ENCODE measurements at regions not wholly inside any gene's neighbourhood (a gene's known extent, or its start where the extent isn't known, plus 50 kb on each side); places are given as distances from the start of the nearest gene placed in this dataset.

GRCh38 chr5:149441986-149442385 lies 62.9 kb upstream of the IL17B start:
- H3K4me3 ChIP-seq = no peak overlapping the region
- no peak for DNase-seq
- intact Hi-C loops (cut with micrococcal nuclease) = loop anchor here (5.0 kb wide), 1 partner anchor 110 kb away; the partner anchor contains the start of gene CSNK1A1
- H3K36me3 ChIP-seq = no peaks in the 10 kb centered on the region
- TF ChIP-seq, protein P1, sequence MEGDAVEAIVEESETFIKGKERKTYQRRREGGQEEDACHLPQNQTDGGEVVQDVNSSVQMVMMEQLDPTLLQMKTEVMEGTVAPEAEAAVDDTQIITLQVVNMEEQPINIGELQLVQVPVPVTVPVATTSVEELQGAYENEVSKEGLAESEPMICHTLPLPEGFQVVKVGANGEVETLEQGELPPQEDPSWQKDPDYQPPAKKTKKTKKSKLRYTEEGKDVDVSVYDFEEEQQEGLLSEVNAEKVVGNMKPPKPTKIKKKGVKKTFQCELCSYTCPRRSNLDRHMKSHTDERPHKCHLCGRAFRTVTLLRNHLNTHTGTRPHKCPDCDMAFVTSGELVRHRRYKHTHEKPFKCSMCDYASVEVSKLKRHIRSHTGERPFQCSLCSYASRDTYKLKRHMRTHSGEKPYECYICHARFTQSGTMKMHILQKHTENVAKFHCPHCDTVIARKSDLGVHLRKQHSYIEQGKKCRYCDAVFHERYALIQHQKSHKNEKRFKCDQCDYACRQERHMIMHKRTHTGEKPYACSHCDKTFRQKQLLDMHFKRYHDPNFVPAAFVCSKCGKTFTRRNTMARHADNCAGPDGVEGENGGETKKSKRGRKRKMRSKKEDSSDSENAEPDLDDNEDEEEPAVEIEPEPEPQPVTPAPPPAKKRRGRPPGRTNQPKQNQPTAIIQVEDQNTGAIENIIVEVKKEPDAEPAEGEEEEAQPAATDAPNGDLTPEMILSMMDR (IDR thresholded peaks at IDR 0.05; ENCODE audit: borderline replicate concordance) = no peak
- no peak overlapping the region for H3K27ac ChIP-seq (replicated peaks)
- H3K27me3 ChIP-seq (ENCODE audit: low read depth) = no peaks in the 10 kb centered on the region
- no peaks in the 10 kb centered on the region for H3K9me3 ChIP-seq (replicated peaks)
- peaks cover 52% of the 10 kb centered on the region for H3K4me1 ChIP-seq

DNA sequence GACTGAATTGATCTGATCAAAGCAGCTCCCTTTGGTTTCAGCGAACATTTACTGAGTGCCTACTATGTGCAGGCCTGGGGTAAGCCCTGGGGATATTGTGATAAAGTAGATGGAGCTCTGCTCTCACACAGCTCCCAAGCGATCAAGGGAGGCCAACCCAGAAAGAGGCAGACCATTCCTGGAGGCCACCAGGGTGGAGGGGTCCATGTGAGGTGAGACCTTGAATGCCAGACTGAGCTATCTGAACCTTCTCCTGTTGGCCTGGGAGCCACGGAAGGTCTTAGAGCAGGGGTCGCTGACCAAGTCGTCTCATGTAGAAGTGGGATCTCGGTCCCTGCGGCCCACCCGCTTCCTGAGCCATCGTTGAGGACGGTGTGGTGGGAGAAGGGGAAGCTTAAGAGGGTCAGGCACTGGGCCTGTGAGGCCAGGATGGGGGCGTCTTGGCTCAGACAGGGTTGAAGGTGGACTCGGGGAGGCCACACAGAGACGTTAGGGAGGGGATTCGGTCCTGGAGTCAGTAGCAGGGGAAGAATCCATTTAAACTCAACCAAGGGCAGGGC lies 62.2 kb upstream of the IL17B start:
- TF ChIP-seq, protein P1 (IDR thresholded peaks at IDR 0.05; ENCODE audit: borderline replicate concordance) = no peak
- intact Hi-C loops (cut with micrococcal nuclease) = loop anchor here (5.0 kb wide), 1 partner anchor 111 kb away; the partner anchor contains the start of gene CSNK1A1
- Histone ChIP-seq H3K36me3 (no peaks in the 10 kb centered on the region), H3K4me3 (no peak overlapping the region), H3K9me3 (replicated peaks) (no peaks in the 10 kb centered on the region), H3K27me3 (ENCODE audit: low read depth) (no peaks in the 10 kb centered on the region), H3K4me1 (peaks cover 54% of the 10 kb centered on the region), H3K27ac (replicated peaks) (no peak overlapping the region)
- DNase-seq = no peak

GRCh38 chr5:149439899-149440542 lies 60.9 kb upstream of the IL17B start:
- Histone ChIP-seq H3K4me3 (no peak overlapping the region), H3K4me1 (peaks cover 46% of the 10 kb centered on the region), H3K9me3 (replicated peaks) (no peaks in the 10 kb centered on the region), H3K27ac (replicated peaks) (peak overlapping the region; percentile 41), H3K36me3 (no peaks in the 10 kb centered on the region), H3K27me3 (ENCODE audit: low read depth) (no peaks in the 10 kb centered on the region)
- DNase-seq = no peak
- TF ChIP-seq, protein P1 (IDR thresholded peaks at IDR 0.05; ENCODE audit: borderline replicate concordance) = peak; percentile 51
- intact Hi-C loops (cut with micrococcal nuclease) = loop anchor here (5.0 kb wide), 1 partner anchor 112 kb away; the partner anchor contains the start of gene CSNK1A1

DNA sequence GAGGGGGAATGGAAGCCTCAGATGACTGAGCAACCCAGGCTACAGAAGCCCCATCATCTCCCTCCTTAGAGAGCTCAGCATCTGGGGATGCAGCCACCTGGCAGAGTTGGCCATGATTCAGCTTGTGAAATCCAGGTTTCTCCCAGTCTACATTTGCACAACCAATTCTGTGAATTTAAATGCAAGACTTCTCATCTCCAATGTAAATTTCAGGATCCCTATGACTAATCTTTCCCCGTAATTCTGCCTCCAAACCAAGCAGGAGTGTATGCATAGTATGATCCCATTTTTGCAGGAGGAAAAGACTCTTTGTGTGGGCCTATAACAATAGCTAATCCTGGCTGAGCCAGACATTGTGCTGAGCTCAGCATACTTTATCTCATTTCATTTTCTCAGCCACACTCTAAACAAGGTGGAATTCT lies 59.6 kb upstream of the IL17B start:
- DNase-seq = no peak
- Histone ChIP-seq H3K4me3 (no peak overlapping the region), H3K27me3 (ENCODE audit: low read depth) (no peaks in the 10 kb centered on the region), H3K27ac (replicated peaks) (no peak overlapping the region), H3K36me3 (no peaks in the 10 kb centered on the region), H3K9me3 (replicated peaks) (no peaks in the 10 kb centered on the region), H3K4me1 (peaks cover 52% of the 10 kb centered on the region)
- TF ChIP-seq, protein P1 (IDR thresholded peaks at IDR 0.05; ENCODE audit: borderline replicate concordance) = no peak
- intact Hi-C loops (cut with micrococcal nuclease) = no loop called here

- Histone ChIP-seq H3K27me3 (ENCODE audit: low read depth) (no peaks in the 10 kb centered on the region), H3K9me3 (replicated peaks) (no peaks in the 10 kb centered on the region), H3K36me3 (no peaks in the 10 kb centered on the region), H3K4me1 (peaks cover 51% of the 10 kb centered on the region), H3K4me3 (no peak overlapping the region), H3K27ac (replicated peaks) (no peak overlapping the region)
- TF ChIP-seq, protein P1 (IDR thresholded peaks at IDR 0.05; ENCODE audit: borderline replicate concordance) = no peak
- DNase-seq = no peak
- intact Hi-C loops (cut with micrococcal nuclease) = no loop called here
These were observed 59.2 kb upstream of the IL17B start for GRCh38 chr5:149438281-149438680.

Measured in left ventricle myocardium inferior (tissue), 1 donor.